DND-41 (cell line): ENCODE measurements at regions not wholly inside any gene's neighbourhood (a gene's known extent, or its start where the extent isn't known, plus 50 kb on each side); places are given as distances from the start of the nearest gene placed in this dataset.

ENCODE experiments used
- ATAC-seq: fragments of 200-7000 bp; cut with Tn5 transposase; 3 replicates; pipeline ENCODE4 v1.9.1; 2021; ENCODE audit warnings: low read depth; ENCODE audit not compliant: insufficient read depth
- DNase-seq: peaks from one replicate; pipeline ENCODE4 v3.0.0-alpha.2; 2020
- H2AFZ ChIP-seq: 2 replicates; pipeline ENCODE4 v1.6.0; 2012; ENCODE audit warnings: low read depth, low read length
- H3K27ac ChIP-seq: 2 replicates; pipeline ENCODE4 v1.5.1; 2012; ENCODE audit warnings: low read length, inconsistent platforms
- H3K27me3 ChIP-seq: fragments of 200-600 bp; sonication (generic); 2 replicates; pipeline ENCODE4 v1.6.0; 2012; ENCODE audit warnings: low read length, mild to moderate bottlenecking, inconsistent platforms; ENCODE audit not compliant: insufficient read depth, poor library complexity
- H3K36me3 ChIP-seq: 2 replicates; pipeline ENCODE4 v1.5.1; 2012; ENCODE audit warnings: low read length, inconsistent platforms; ENCODE audit not compliant: insufficient read depth
- H3K4me1 ChIP-seq: 2 replicates; pipeline ENCODE4 v1.5.1; 2012; ENCODE audit warnings: mild to moderate bottlenecking, low read length; ENCODE audit not compliant: insufficient read depth
- H3K4me2 ChIP-seq: 2 replicates; pipeline ENCODE4 v1.6.0; 2012; ENCODE audit warnings: mild to moderate bottlenecking, moderate library complexity, low read length, inconsistent platforms; ENCODE audit not compliant: insufficient read depth
- H3K4me3 ChIP-seq, 2 experiments: fragments of 200-600 bp in 1 of 2; shearing (Covaris generic) in 1 of 2; 2 replicates each; pipeline ENCODE4 v1.5.1; 2012 to 2016; ENCODE audit warnings: inconsistent platforms in 2 of 2, low read length in 2 of 2, mild to moderate bottlenecking in 2 of 2, low read depth in 1 of 2, moderate library complexity in 1 of 2
- H3K79me2 ChIP-seq: 2 replicates; pipeline ENCODE4 v1.6.0; 2012; ENCODE audit warnings: low read length, inconsistent platforms; ENCODE audit not compliant: insufficient read depth
- H3K9ac ChIP-seq: 2 replicates; pipeline ENCODE4 v1.6.0; 2012; ENCODE audit warnings: low read depth, mild to moderate bottlenecking, inconsistent platforms, low read length, moderate library complexity
- H3K9me3 ChIP-seq: 2 replicates; pipeline ENCODE4 v1.5.1; 2012; ENCODE audit warnings: low read length, moderate library complexity, mild to moderate bottlenecking, inconsistent platforms; ENCODE audit not compliant: insufficient read depth, severe bottlenecking
- H4K20me1 ChIP-seq: 2 replicates; pipeline ENCODE4 v1.6.0; 2012; ENCODE audit warnings: low read length; ENCODE audit not compliant: insufficient read depth
- CTCF ChIP-seq: IDR thresholded peaks from 2 replicates; pipeline ENCODE4 v1.5.1; 2012; ENCODE audit warnings: borderline replicate concordance, low read length, moderate library complexity, mild to moderate bottlenecking; ENCODE audit not compliant: poor library complexity, severe bottlenecking; ENCODE audit errors: extremely low read depth
- EZH2 ChIP-seq: IDR thresholded peaks from 3 replicates; pipeline ENCODE4 v1.6.1; 2012; ENCODE audit warnings: borderline replicate concordance, low read depth, mild to moderate bottlenecking, moderate library complexity, low read length, inconsistent platforms; ENCODE audit not compliant: severe bottlenecking

- DNase-seq (no peak), ATAC-seq (no peak)
- Histone ChIP-seq H3K9ac (no peak overlapping the region), H2AFZ (no peak overlapping the region), H3K9me3 (peaks cover 2% of the 10 kb centered on the region), H4K20me1 (no peaks in the 10 kb centered on the region), H3K27ac (no peak overlapping the region), H3K79me2 (no peaks in the 10 kb centered on the region), H3K27me3 (no peaks in the 10 kb centered on the region), H3K4me2 (no peak overlapping the region), H3K4me3 (no peak overlapping the region), H3K36me3 (no peaks in the 10 kb centered on the region), H3K4me1 (no peaks in the 10 kb centered on the region)
- no peak for TF ChIP-seq CTCF
- no peak for TF ChIP-seq EZH2
These were observed 431.8 kb upstream of the SPHKAP start for GRCh38 chr2:228613133-228613850.

DNA sequence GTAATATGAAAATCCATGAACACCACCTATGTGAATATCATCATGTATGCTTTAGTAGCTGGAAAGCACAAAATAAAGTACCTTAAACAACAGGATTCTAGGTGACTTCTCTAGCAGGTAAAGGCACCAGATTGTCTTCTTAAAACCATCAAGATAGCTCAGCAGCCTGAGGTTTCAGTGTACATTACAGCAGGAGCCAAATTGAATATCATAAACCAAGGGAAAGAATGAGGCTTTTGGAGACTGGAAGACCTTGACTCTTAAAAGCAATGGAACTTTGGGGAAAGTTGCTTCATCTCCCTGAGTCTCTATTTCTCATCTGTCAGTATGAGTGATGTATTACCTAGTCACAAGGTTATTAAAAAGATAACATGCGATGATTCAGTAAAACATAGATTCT, 429.7 kb upstream of the SPHKAP start:
- H2AFZ ChIP-seq = no peak overlapping the region
- no peaks in the 10 kb centered on the region for H3K27me3 ChIP-seq
- no peaks in the 10 kb centered on the region for H4K20me1 ChIP-seq
- H3K4me2 ChIP-seq = no peak overlapping the region
- no peak overlapping the region for H3K9ac ChIP-seq
- H3K9me3 ChIP-seq = peaks cover 2% of the 10 kb centered on the region
- no peaks in the 10 kb centered on the region for H3K36me3 ChIP-seq
- ATAC-seq = no peak
- H3K4me3 ChIP-seq = no peak overlapping the region
- H3K4me1 ChIP-seq = no peaks in the 10 kb centered on the region
- DNase-seq = no peak
- H3K79me2 ChIP-seq = no peaks in the 10 kb centered on the region
- H3K27ac ChIP-seq = no peak overlapping the region
- TF ChIP-seq EZH2 (no peak), CTCF (no peak)

DNA sequence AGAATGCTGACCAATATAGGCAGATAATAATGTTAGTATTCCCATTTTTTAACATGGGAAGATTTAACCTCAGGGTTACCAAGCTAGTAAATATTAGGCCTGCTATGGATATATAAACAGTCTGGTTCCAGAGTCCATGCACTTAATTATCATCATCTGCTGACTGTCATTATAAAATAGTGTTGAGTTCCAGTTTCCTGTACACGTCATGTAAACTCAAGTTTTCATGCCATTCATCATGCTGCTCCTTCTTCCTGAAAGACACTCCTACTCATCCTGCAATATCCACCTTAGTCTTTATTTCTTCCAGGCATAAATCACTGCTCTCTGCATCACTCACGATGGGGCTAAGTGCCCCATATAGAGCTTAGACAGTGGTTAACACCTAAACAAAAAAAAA, 420.8 kb upstream of the SPHKAP start:
- Histone ChIP-seq H4K20me1 (no peaks in the 10 kb centered on the region), H3K9ac (no peak overlapping the region), H3K4me2 (no peak overlapping the region), H3K9me3 (no peaks in the 10 kb centered on the region), H3K4me3 (no peak overlapping the region), H3K36me3 (no peaks in the 10 kb centered on the region), H3K4me1 (no peaks in the 10 kb centered on the region), H2AFZ (no peak overlapping the region), H3K79me2 (no peaks in the 10 kb centered on the region), H3K27ac (no peak overlapping the region), H3K27me3 (no peaks in the 10 kb centered on the region)
- TF ChIP-seq CTCF = no peak
- ATAC-seq (no peak), DNase-seq (no peak)

- no peak overlapping the region for H2AFZ ChIP-seq
- no peaks in the 10 kb centered on the region for H3K27me3 ChIP-seq
- H3K4me3 ChIP-seq = no peak overlapping the region
- H4K20me1 ChIP-seq = no peaks in the 10 kb centered on the region
- no peaks in the 10 kb centered on the region for H3K4me1 ChIP-seq
- no peaks in the 10 kb centered on the region for H3K36me3 ChIP-seq
- no peak for DNase-seq
- no peak overlapping the region for H3K27ac ChIP-seq
- TF ChIP-seq CTCF (no peak), EZH2 (no peak)
- no peaks in the 10 kb centered on the region for H3K9me3 ChIP-seq
- no peak overlapping the region for H3K9ac ChIP-seq
- H3K4me2 ChIP-seq = no peak overlapping the region
- no peak for ATAC-seq
- no peaks in the 10 kb centered on the region for H3K79me2 ChIP-seq
These were observed 418.8 kb upstream of the SPHKAP start for GRCh38 chr2:228600265-228600664.
